ENCODE measurements at regions not wholly inside any gene's neighbourhood (a gene's known extent, or its start where the extent isn't known, plus 50 kb on each side); places are given as distances from the start of the nearest gene placed in this dataset.
"Not testable (repeated sequence)": the region's sequence is repeated elsewhere in the genome, so short reads cannot be mapped to it uniquely, and the experiment has no call there.

- POLR2A ChIA-PET; H3K4me3 ChIP-seq (ENCODE audit: low read depth, low read length); DNase-seq (ENCODE audit: low read depth, low spot score); H3K27me3 ChIP-seq (ENCODE audit: control insufficient read depth, insufficient read depth, low read length); H3K27ac ChIP-seq (ENCODE audit: low read depth, low read length); CTCF ChIA-PET; H3K9me3 ChIP-seq (ENCODE audit: control insufficient read depth, insufficient read depth, low read length): not testable (repeated sequence)
Observed at GRCh38 chr20:29096695-29097094, 2160.8 kb upstream of the DEFB115 start.

- H3K4me3 ChIP-seq (ENCODE audit: low read depth, low read length); H3K27ac ChIP-seq (ENCODE audit: low read depth, low read length); CTCF ChIA-PET; H3K27me3 ChIP-seq (ENCODE audit: control insufficient read depth, insufficient read depth, low read length); POLR2A ChIA-PET; DNase-seq (ENCODE audit: low read depth, low spot score); H3K9me3 ChIP-seq (ENCODE audit: control insufficient read depth, insufficient read depth, low read length): not testable (repeated sequence)
Observed at GRCh38 chr20:29107884-29108283, 2149.6 kb upstream of the DEFB115 start.

- POLR2A ChIA-PET; DNase-seq (ENCODE audit: low read depth, low spot score); H3K27me3 ChIP-seq (ENCODE audit: control insufficient read depth, insufficient read depth, low read length); CTCF ChIA-PET; H3K9me3 ChIP-seq (ENCODE audit: control insufficient read depth, insufficient read depth, low read length); H3K4me3 ChIP-seq (ENCODE audit: low read depth, low read length); H3K27ac ChIP-seq (ENCODE audit: low read depth, low read length): not testable (repeated sequence)
Observed at GRCh38 chr20:29109386-29109785, 2148.1 kb upstream of the DEFB115 start.

GRCh38 chr20:29115097-29115496 lies 2142.4 kb upstream of the DEFB115 start:
- H3K27me3 ChIP-seq (ENCODE audit: control insufficient read depth, insufficient read depth, low read length); H3K27ac ChIP-seq (ENCODE audit: low read depth, low read length); POLR2A ChIA-PET; CTCF ChIA-PET; H3K4me3 ChIP-seq (ENCODE audit: low read depth, low read length); DNase-seq (ENCODE audit: low read depth, low spot score): not testable (repeated sequence)
- peaks cover 18% of the 10 kb centered on the region for H3K9me3 ChIP-seq (ENCODE audit: control insufficient read depth, insufficient read depth, low read length)

- ChIA-PET POLR2A (no interaction called here), CTCF (no interaction called here)
- Histone ChIP-seq H3K4me3 (ENCODE audit: low read depth, low read length) (no peak overlapping the region), H3K27ac (ENCODE audit: low read depth, low read length) (no peak overlapping the region), H3K9me3 (ENCODE audit: control insufficient read depth, insufficient read depth, low read length) (peaks cover 29% of the 10 kb centered on the region), H3K27me3 (ENCODE audit: control insufficient read depth, insufficient read depth, low read length) (no peaks in the 10 kb centered on the region)
- DNase-seq (ENCODE audit: low read depth, low spot score): no peak
- TF ChIP-seq CTCF (IDR thresholded peaks at IDR 0.05; ENCODE audit: low read depth, low read length): no peak
Observed at GRCh38 chr20:29119141-29119540, 2138.3 kb upstream of the DEFB115 start.

GRCh38 chr20:29119684-29120083 lies 2137.8 kb upstream of the DEFB115 start:
- CTCF ChIA-PET: not testable (repeated sequence)

GRCh38 chr20:29120088-29120487 lies 2137.4 kb upstream of the DEFB115 start:
- DNase-seq (ENCODE audit: low read depth, low spot score); POLR2A ChIA-PET; H3K27ac ChIP-seq (ENCODE audit: low read depth, low read length); H3K27me3 ChIP-seq (ENCODE audit: control insufficient read depth, insufficient read depth, low read length); CTCF ChIA-PET; H3K4me3 ChIP-seq (ENCODE audit: low read depth, low read length): not testable (repeated sequence)
- peaks cover 29% of the 10 kb centered on the region for H3K9me3 ChIP-seq (ENCODE audit: control insufficient read depth, insufficient read depth, low read length)

More at GRCh38 chr20:29119684-29120083, 2137.8 kb upstream of the DEFB115 start:
- H3K4me3 ChIP-seq (ENCODE audit: low read depth, low read length); H3K27ac ChIP-seq (ENCODE audit: low read depth, low read length); DNase-seq (ENCODE audit: low read depth, low spot score); POLR2A ChIA-PET; H3K27me3 ChIP-seq (ENCODE audit: control insufficient read depth, insufficient read depth, low read length): not testable (repeated sequence)
- H3K9me3 ChIP-seq (ENCODE audit: control insufficient read depth, insufficient read depth, low read length): peaks cover 29% of the 10 kb centered on the region

GRCh38 chr20:29120575-29120974 lies 2136.9 kb upstream of the DEFB115 start:
- POLR2A ChIA-PET, CTCF ChIA-PET: not testable (repeated sequence)

GRCh38 chr20:29122784-29123183 lies 2134.7 kb upstream of the DEFB115 start:
- DNase-seq (ENCODE audit: low read depth, low spot score); CTCF ChIA-PET; POLR2A ChIA-PET; H3K27me3 ChIP-seq (ENCODE audit: control insufficient read depth, insufficient read depth, low read length); H3K4me3 ChIP-seq (ENCODE audit: low read depth, low read length); H3K27ac ChIP-seq (ENCODE audit: low read depth, low read length): not testable (repeated sequence)
- peaks cover 29% of the 10 kb centered on the region for H3K9me3 ChIP-seq (ENCODE audit: control insufficient read depth, insufficient read depth, low read length)

More at GRCh38 chr20:29120575-29120974, 2136.9 kb upstream of the DEFB115 start:
- H3K27me3 ChIP-seq (ENCODE audit: control insufficient read depth, insufficient read depth, low read length); H3K4me3 ChIP-seq (ENCODE audit: low read depth, low read length); H3K27ac ChIP-seq (ENCODE audit: low read depth, low read length); DNase-seq (ENCODE audit: low read depth, low spot score): not testable (repeated sequence)
- peaks cover 29% of the 10 kb centered on the region for H3K9me3 ChIP-seq (ENCODE audit: control insufficient read depth, insufficient read depth, low read length)
